SK-N-MC (cell line): ENCODE measurements at regions not wholly inside any gene's neighbourhood (a gene's known extent, or its start where the extent isn't known, plus 50 kb on each side); places are given as distances from the start of the nearest gene placed in this dataset.

Source experiments
- EZH2 ChIP-seq: fragments of 200-600 bp; sonication (generic); IDR thresholded peaks from one replicate; pipeline ENCODE4 v1.6.1; 2017; ENCODE audit warnings: antibody characterized with exemption
- FOXP2 ChIP-seq: optimal IDR thresholded peaks from 2 replicates; pipeline ENCODE3; 2011; ENCODE audit warnings: mild to moderate bottlenecking, moderate library complexity; ENCODE audit not compliant: insufficient read depth; ENCODE audit errors: extremely low read length, control extremely low read depth
- POLR2AphosphoS5 ChIP-seq: IDR thresholded peaks from 2 replicates; pipeline ENCODE4 v1.6.1; 2012; ENCODE audit warnings: mild to moderate bottlenecking, low read depth, low read length, borderline replicate concordance

DNA sequence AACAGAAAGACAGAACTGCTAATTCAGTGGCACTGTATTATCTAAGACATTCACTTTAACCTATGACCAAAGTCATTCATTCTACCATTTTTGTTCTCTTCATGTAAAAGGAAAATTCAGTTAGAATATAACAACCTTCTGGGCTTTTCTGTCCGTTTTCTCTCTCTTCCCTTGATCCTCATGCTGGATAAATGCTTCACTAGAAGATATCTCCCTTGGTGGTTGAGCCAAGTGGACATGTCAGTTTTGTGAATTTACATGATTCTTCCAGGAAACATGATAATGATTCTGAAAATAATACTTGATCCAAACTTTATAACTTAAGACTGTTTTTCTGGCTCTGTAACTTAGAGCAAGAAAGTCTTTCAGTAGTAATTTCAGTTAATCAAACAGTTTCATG lies 1012.2 kb downstream of the SQOR start:
- TF ChIP-seq EZH2 (no peak), POLR2AphosphoS5 (no peak), FOXP2 (no peak)
